Prostate gland (tissue), 2 donors: ENCODE measurements at regions not wholly inside any gene's neighbourhood (a gene's known extent, or its start where the extent isn't known, plus 50 kb on each side); places are given as distances from the start of the nearest gene placed in this dataset.

ENCODE experiments used
- DNase-seq: peaks from one replicate; pipeline ENCODE4 v3.0.0-alpha.2; 2019; ENCODE audit warnings: low spot score
- H3K27ac ChIP-seq, 2 donors: fragments of 200-600 bp; sonication (generic); 2 replicates each; pipeline ENCODE4 v1.5.1; 2017 to 2019
- H3K27me3 ChIP-seq: fragments of 200-600 bp; sonication (generic); replicated peaks from 2 replicates; pipeline ENCODE4 v1.5.1; 2019; ENCODE audit not compliant: insufficient read depth
- H3K36me3 ChIP-seq, 2 donors: fragments of 200-600 bp; sonication (generic); 1 replicate in 1 of 2; 2 replicates in 1 of 2; pipeline versions ENCODE4 v1.5.1 to v1.8.1; 2017 to 2019
- H3K4me1 ChIP-seq: fragments of 200-600 bp; sonication (generic); replicated peaks from 2 replicates; pipeline ENCODE4 v1.5.1; 2019
- H3K4me3 ChIP-seq, 2 donors: fragments of 200-600 bp; sonication (generic); 2 replicates each; pipeline ENCODE4 v1.5.1; 2017 to 2019
- H3K9me3 ChIP-seq: fragments of 200-600 bp; sonication (generic); 2 replicates; pipeline ENCODE4 v1.5.1; 2017
- POLR2A ChIP-seq: fragments of 450-650 bp; IDR thresholded peaks from one replicate; pipeline ENCODE4 v1.6.1; 2016; ENCODE audit warnings: antibody characterized with exemption, mild to moderate bottlenecking
- POLR2AphosphoS5 ChIP-seq: sonication (generic); formaldehyde crosslinking; IDR thresholded peaks from one replicate; pipeline ENCODE4 v1.6.1; 2017; ENCODE audit warnings: antibody characterized with exemption
- WGBS: methylation state at CpG from one replicate; pipeline ENCODE4 v1.1.5; 2018; 5-methylcytosine and 5-hydroxymethylcytosine counted together
- intact Hi-C: fragments of 100-400 bp; cut with DNase I; formaldehyde crosslinking; loops from one replicate; pipeline ENCODE4 v1.14.2; 2022
- TF ChIP-seq, protein P1 (sequence below), 4 experiments: fragments of 200-600 bp in 2 of 4; fragments of 450-650 bp in 2 of 4; sonication (generic) in 2 of 4; IDR thresholded peaks; 1 replicate in 3 of 4; 2 replicates in 1 of 4; pipeline ENCODE4 v1.5.1; 2016 to 2019; ENCODE audit warnings: antibody characterized with exemption in 4 of 4, mild to moderate bottlenecking in 2 of 4, moderate library complexity in 2 of 4

DNA sequence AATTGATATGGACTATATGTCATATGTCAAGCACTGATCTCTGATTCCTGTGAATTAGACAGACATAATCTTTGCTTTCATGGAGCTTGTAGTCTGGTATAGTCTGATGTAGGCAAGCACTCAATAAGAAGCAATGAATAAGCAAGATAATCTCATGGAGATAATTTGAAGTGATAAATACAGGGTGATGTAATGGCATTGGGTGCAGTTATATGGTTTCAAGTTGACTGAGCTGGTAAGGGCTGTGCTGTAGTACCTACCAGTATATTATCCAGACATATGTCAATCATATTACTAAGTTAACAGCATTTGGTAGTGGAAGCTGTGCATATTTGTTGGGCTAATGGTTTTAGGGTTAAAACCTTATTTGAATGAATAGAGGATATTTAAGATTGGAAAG, 117.5 kb upstream of the PRPS1L1 start:
- intact Hi-C loops: no loop called here
- Histone ChIP-seq H3K27me3 (no peaks in the 10 kb centered on the region), H3K36me3 (no peaks in the 10 kb centered on the region), H3K9me3 (no peaks in the 10 kb centered on the region), H3K27ac (no peak overlapping the region), H3K4me1 (no peaks in the 10 kb centered on the region), H3K4me3 (no peak overlapping the region)
- DNase-seq: no peak
- TF ChIP-seq POLR2AphosphoS5 (no peak), POLR2A (no peak)
- TF ChIP-seq, protein P1, sequence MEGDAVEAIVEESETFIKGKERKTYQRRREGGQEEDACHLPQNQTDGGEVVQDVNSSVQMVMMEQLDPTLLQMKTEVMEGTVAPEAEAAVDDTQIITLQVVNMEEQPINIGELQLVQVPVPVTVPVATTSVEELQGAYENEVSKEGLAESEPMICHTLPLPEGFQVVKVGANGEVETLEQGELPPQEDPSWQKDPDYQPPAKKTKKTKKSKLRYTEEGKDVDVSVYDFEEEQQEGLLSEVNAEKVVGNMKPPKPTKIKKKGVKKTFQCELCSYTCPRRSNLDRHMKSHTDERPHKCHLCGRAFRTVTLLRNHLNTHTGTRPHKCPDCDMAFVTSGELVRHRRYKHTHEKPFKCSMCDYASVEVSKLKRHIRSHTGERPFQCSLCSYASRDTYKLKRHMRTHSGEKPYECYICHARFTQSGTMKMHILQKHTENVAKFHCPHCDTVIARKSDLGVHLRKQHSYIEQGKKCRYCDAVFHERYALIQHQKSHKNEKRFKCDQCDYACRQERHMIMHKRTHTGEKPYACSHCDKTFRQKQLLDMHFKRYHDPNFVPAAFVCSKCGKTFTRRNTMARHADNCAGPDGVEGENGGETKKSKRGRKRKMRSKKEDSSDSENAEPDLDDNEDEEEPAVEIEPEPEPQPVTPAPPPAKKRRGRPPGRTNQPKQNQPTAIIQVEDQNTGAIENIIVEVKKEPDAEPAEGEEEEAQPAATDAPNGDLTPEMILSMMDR (IDR thresholded peaks at IDR 0.05): no peak

DNA sequence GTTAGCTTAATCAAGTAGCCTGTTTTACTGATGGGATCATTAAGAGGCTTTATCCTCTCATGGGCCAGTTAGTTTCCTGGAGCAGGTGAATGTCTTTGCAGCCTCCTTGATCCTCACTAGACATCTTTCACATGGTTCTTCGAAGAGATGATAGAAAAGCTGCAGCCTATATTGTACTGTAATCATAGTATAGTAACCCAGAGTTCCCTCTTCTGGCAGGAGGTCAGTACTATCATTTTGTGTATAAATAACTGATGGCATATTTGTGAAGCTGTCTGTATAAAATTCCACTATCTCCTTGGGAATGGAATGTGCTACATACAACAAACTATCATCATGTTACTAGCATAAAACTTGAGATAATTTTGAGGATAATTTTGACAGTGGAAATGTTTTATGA, 123.8 kb upstream of the PRPS1L1 start:
- no peak overlapping the region for H3K4me3 ChIP-seq
- no peaks in the 10 kb centered on the region for H3K27me3 ChIP-seq
- TF ChIP-seq POLR2A: no peak
- no peak for TF ChIP-seq POLR2AphosphoS5
- TF ChIP-seq, protein P1 (IDR thresholded peaks at IDR 0.05): no peak
- no peak overlapping the region for H3K27ac ChIP-seq
- H3K9me3 ChIP-seq: no peaks in the 10 kb centered on the region
- H3K4me1 ChIP-seq: no peaks in the 10 kb centered on the region
- H3K36me3 ChIP-seq: no peaks in the 10 kb centered on the region
- intact Hi-C loops: no loop called here
- WGBS: 86% methylated on average over 1 of the region's 1 CpG
- no peak for DNase-seq

- intact Hi-C loops: no loop called here
- Histone ChIP-seq H3K4me1 (no peaks in the 10 kb centered on the region), H3K9me3 (no peaks in the 10 kb centered on the region), H3K27me3 (no peaks in the 10 kb centered on the region), H3K27ac (no peak overlapping the region), H3K4me3 (no peak overlapping the region), H3K36me3 (no peaks in the 10 kb centered on the region)
- WGBS: 92% methylated on average over 6 of the region's 6 CpGs
- DNase-seq: no peak
- TF ChIP-seq POLR2A: no peak
- TF ChIP-seq, protein P1 (IDR thresholded peaks at IDR 0.05): no peak
- no peak for TF ChIP-seq POLR2AphosphoS5
Observed at GRCh38 chr7:18153183-18153748, 125.6 kb upstream of the PRPS1L1 start.

GRCh38 chr7:18154726-18155125, 127.1 kb upstream of the PRPS1L1 start:
- Histone ChIP-seq H3K4me3 (no peak overlapping the region), H3K4me1 (no peaks in the 10 kb centered on the region), H3K27me3 (no peaks in the 10 kb centered on the region), H3K27ac (no peak overlapping the region), H3K9me3 (no peaks in the 10 kb centered on the region), H3K36me3 (no peaks in the 10 kb centered on the region)
- no peak for DNase-seq
- WGBS: 78% methylated on average over 5 of the region's 5 CpGs
- intact Hi-C loops: no loop called here
- TF ChIP-seq POLR2AphosphoS5 (no peak), POLR2A (no peak)
- TF ChIP-seq, protein P1 (IDR thresholded peaks at IDR 0.05): no peak

GRCh38 chr7:18157233-18157632, 129.6 kb upstream of the PRPS1L1 start:
- Histone ChIP-seq H3K27ac (no peak overlapping the region), H3K4me1 (no peaks in the 10 kb centered on the region), H3K36me3 (no peaks in the 10 kb centered on the region), H3K27me3 (no peaks in the 10 kb centered on the region), H3K9me3 (no peaks in the 10 kb centered on the region), H3K4me3 (no peak overlapping the region)
- TF ChIP-seq, protein P1 (IDR thresholded peaks at IDR 0.05): no peak
- no peak for TF ChIP-seq POLR2A
- 100% methylated on average over 1 of the region's 1 CpG for WGBS
- no peak for DNase-seq
- intact Hi-C loops: no loop called here
